Astrocyte of the cerebellum (primary cell): ENCODE measurements at regions not wholly inside any gene's neighbourhood (a gene's known extent, or its start where the extent isn't known, plus 50 kb on each side); places are given as distances from the start of the nearest gene placed in this dataset.
A peak's percentile ranks its signal among the peaks of the same experiment; 100 is the strongest.
"Not testable (repeated sequence)": the region's sequence is repeated elsewhere in the genome, so short reads cannot be mapped to it uniquely, and the experiment has no call there.

ENCODE experiments used
- DNase-seq: peaks from one replicate; pipeline ENCODE4 v3.0.0-alpha.2; 2011; ENCODE audit warnings: low read depth
- H3K4me3 ChIP-seq: 2 replicates; pipeline ENCODE4 v1.5.1; 2011; ENCODE audit warnings: mild to moderate bottlenecking, low read depth, low read length, moderate library complexity
- CTCF ChIP-seq: IDR thresholded peaks from 2 replicates; pipeline ENCODE4 v1.5.1; 2012; ENCODE audit warnings: low read length, low read depth, moderate library complexity, mild to moderate bottlenecking; ENCODE audit errors: missing control alignments
- in situ Hi-C: cut with HindIII; loops from 2 replicates; pipeline ENCODE4 v1.10.0; 2017; ENCODE audit warnings: low sequenced_read_pairs

DNA sequence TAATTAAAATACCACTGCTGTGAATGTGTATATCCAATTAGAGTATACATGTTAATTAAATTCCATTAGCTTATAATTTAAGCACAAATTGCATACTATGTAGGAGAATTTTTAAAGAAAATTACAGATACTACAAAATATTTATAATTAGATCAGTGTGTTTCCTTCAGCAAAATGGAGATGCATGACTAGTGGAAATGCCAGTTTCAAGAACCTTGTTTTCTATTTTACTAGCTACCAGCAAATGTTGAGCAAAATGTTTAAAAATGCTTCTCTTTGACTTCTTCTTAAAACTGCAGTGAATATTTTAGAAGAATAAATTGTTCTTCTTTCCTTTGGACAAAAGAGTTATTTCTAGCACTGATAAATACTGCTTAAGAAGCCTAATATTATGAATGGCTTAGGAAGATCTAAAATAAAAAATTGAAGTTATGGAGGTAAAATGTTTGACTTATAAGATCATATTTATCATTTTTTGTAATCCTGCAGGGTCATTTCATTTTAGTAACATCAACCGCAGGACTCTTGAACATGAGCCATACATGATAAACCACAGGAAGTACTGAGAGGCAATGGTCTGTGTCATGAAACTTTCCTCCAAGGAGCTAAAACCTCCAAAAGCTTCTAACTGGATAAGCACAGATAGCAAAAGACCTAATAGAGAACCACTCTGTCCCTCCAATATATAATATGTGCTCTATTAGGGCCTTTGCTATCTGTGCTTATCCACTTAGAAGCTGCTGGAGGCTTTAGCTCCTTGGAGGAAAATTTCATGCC is 1066.0 kb upstream of the CELF2 start:
- H3K4me3 ChIP-seq: no peak overlapping the region
- peak; percentile 8 for DNase-seq
- TF ChIP-seq CTCF: no peak
- in situ Hi-C loops: no loop called here

DNA sequence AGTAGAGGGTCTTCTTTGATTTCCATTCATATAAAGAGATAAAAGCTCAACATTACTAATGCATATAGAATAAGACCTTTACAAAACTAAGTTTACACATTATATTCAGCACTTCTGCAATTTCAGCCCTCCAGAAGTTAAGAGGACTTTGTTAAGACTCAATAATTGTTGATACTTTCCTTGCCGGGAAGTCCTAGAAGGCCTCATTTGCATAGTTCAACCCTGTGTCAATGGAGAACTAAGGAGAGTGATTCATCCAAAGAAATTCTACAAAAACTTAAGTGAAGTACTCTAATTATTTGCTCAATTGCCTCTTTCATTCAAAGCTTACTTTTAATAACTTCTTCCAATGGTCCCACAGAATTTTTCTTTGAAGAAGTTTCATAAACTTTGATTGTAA is 1060.3 kb upstream of the CELF2 start:
- DNase-seq: peak; percentile 59
- in situ Hi-C loops: no loop called here
- no peak overlapping the region for H3K4me3 ChIP-seq
- no peak for TF ChIP-seq CTCF

DNA sequence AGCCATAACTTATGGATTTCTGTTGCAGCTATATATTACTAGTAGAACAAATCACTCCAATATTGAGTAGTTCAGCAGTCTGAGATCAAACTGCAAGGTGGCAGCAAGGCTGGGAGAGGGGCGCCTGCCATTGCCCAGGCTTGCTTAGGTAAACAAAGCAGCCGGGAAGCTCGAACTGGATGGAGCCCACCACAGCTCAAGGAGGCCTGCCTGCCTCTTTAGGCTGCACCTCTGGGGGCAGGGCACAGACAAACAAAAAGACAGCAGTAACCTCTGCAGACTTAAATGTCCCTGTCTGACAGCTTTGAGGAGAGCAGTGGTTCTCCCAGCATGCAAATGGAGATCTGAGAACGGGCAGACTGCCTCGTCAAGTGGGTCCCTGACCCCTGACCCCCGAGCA is 1059.8 kb upstream of the CELF2 start:
- in situ Hi-C loops, DNase-seq, H3K4me3 ChIP-seq: not testable (repeated sequence)

DNA sequence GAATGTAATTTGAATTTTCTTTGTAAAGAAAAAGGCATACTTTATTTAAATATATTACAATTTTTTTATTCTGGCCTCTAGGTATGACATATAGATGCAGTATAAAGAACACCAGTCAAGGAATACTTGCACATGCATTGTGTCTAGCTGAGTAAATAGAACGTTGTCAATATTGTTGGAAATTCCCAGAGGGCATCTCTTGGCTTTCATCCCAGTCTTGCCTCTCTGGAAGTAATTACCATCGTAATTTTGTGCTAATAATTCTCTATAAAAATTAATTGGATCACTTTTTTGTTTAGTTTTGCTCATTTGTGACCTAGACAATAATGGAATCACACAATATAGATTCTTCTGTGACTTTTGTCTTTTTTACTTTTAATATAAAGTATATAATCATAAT is 1052.3 kb upstream of the CELF2 start:
- in situ Hi-C loops: no loop called here
- no peak overlapping the region for H3K4me3 ChIP-seq
- TF ChIP-seq CTCF: no peak
- DNase-seq: no peak

GRCh38 chr10:9986786-9987185 is 1030.9 kb upstream of the CELF2 start:
- no peak overlapping the region for H3K4me3 ChIP-seq
- in situ Hi-C loops: loop anchor here (5.0 kb wide), 1 partner anchor 41 kb away; no protein-coding TSS in a partner anchor
- DNase-seq: no peak
- no peak for TF ChIP-seq CTCF

DNA sequence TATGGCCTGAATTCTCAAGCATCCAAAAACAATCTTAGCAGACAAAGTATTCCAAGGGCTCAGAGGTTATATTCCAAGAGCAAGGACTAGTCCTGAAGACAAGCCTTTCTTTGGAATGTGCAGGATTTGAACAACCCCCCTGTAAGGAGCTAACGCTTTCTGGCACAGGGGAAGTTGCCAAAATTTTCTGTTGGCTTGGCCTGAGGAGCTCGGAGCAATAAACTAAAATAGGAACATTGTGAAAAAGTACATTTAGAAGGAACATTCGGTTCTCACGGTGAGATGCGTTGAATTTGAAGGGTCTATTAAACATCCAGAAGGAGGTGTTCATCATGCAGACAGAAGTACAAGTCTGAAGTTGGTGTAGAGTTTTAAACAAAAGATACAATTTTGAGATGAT is 1030.5 kb upstream of the CELF2 start:
- DNase-seq: no peak
- in situ Hi-C loops: loop anchor here (5.0 kb wide), 1 partner anchor 40 kb away; no protein-coding TSS in a partner anchor
- TF ChIP-seq CTCF: no peak
- H3K4me3 ChIP-seq: no peak overlapping the region

- DNase-seq: no peak
- H3K4me3 ChIP-seq: no peak overlapping the region
- in situ Hi-C loops: no loop called here
- TF ChIP-seq CTCF: no peak
These were observed 1025.0 kb upstream of the CELF2 start for GRCh38 chr10:9992661-9993060.
